Astrocyte (in vitro differentiated cells and primary cell): ENCODE measurements at regions not wholly inside any gene's neighbourhood (a gene's known extent, or its start where the extent isn't known, plus 50 kb on each side); places are given as distances from the start of the nearest gene placed in this dataset.

Experiments
- DNase-seq: peaks from one replicate; pipeline ENCODE4 v3.0.0-alpha.2; 2010; ENCODE audit warnings: low read depth
- FAIRE-seq: peaks from 2 replicates; lab custom pipeline; 2011; peaks lifted over from hg19 to GRCh38; lab: Jason Lieb, UNC
- H2AFZ ChIP-seq: 2 replicates; pipeline ENCODE4 v1.6.0; 2012; ENCODE audit warnings: low read depth, low read length, inconsistent platforms
- H3K27ac ChIP-seq: 2 replicates; pipeline ENCODE4 v1.5.1; 2011; ENCODE audit warnings: low read depth, low read length, inconsistent platforms
- H3K27me3 ChIP-seq: 2 replicates; pipeline ENCODE4 v1.6.0; 2011; ENCODE audit warnings: low read length, inconsistent platforms; ENCODE audit not compliant: insufficient read depth
- H3K36me3 ChIP-seq: 2 replicates; pipeline ENCODE4 v1.5.1; 2011; ENCODE audit warnings: low read length, inconsistent platforms; ENCODE audit not compliant: insufficient read depth
- H3K4me1 ChIP-seq: 2 replicates; pipeline ENCODE4 v1.5.1; 2011; ENCODE audit warnings: low read length, inconsistent platforms; ENCODE audit not compliant: insufficient read depth
- H3K4me2 ChIP-seq: 2 replicates; pipeline ENCODE4 v1.6.0; 2012; ENCODE audit warnings: low read length, inconsistent platforms
- H3K4me3 ChIP-seq: 2 replicates; pipeline ENCODE4 v1.5.1; 2011; ENCODE audit warnings: low read depth, mild to moderate bottlenecking, low read length, inconsistent platforms; ENCODE audit not compliant: insufficient read depth
- H3K79me2 ChIP-seq: 2 replicates; pipeline ENCODE4 v1.6.0; 2012; ENCODE audit warnings: mild to moderate bottlenecking, low read length, inconsistent platforms; ENCODE audit not compliant: insufficient read depth
- H3K9ac ChIP-seq: 2 replicates; pipeline ENCODE4 v1.6.0; 2012; ENCODE audit warnings: mild to moderate bottlenecking, low read length, inconsistent platforms
- H3K9me3 ChIP-seq: 2 replicates; pipeline ENCODE4 v1.5.1; 2012; ENCODE audit warnings: low read depth, mild to moderate bottlenecking, low read length, inconsistent platforms; ENCODE audit not compliant: insufficient read depth
- H4K20me1 ChIP-seq: 2 replicates; pipeline ENCODE4 v1.6.0; 2012; ENCODE audit warnings: low read length, inconsistent platforms; ENCODE audit not compliant: insufficient read depth
- H3K27ac Mint-ChIP-seq: one replicate; pipeline ENCODE4 v1.8.0; 2021; ENCODE audit warnings: mild to moderate bottlenecking, mixed read lengths; ENCODE audit not compliant: unreplicated experiment
- H3K27me3 Mint-ChIP-seq: one replicate; pipeline ENCODE4 v1.8.0; 2021; ENCODE audit warnings: low read depth, mixed read lengths; ENCODE audit not compliant: unreplicated experiment
- H3K36me3 Mint-ChIP-seq: one replicate; pipeline ENCODE4 v1.8.0; 2021; ENCODE audit warnings: low read depth, mixed read lengths; ENCODE audit not compliant: unreplicated experiment
- H3K4me1 Mint-ChIP-seq: one replicate; pipeline ENCODE4 v1.8.0; 2021; ENCODE audit warnings: low read depth, mixed read lengths; ENCODE audit not compliant: unreplicated experiment
- H3K4me3 Mint-ChIP-seq: one replicate; pipeline ENCODE4 v1.8.0; 2021; ENCODE audit warnings: mild to moderate bottlenecking, moderate library complexity, mixed read lengths; ENCODE audit not compliant: unreplicated experiment
- H3K9me3 Mint-ChIP-seq: one replicate; pipeline ENCODE4 v1.8.0; 2021; ENCODE audit warnings: mild to moderate bottlenecking, mixed read lengths; ENCODE audit not compliant: unreplicated experiment
- EZH2 ChIP-seq: IDR thresholded peaks from 2 replicates; pipeline ENCODE4 v1.6.1; 2012; ENCODE audit warnings: mild to moderate bottlenecking, low read length, inconsistent platforms; ENCODE audit not compliant: insufficient read depth
- TF ChIP-seq, protein P1 (sequence below): IDR thresholded peaks from 2 replicates; pipeline ENCODE4 v1.5.1; 2011; ENCODE audit warnings: low read depth, mild to moderate bottlenecking, inconsistent platforms, low read length, moderate library complexity; ENCODE audit not compliant: insufficient read depth

DNA sequence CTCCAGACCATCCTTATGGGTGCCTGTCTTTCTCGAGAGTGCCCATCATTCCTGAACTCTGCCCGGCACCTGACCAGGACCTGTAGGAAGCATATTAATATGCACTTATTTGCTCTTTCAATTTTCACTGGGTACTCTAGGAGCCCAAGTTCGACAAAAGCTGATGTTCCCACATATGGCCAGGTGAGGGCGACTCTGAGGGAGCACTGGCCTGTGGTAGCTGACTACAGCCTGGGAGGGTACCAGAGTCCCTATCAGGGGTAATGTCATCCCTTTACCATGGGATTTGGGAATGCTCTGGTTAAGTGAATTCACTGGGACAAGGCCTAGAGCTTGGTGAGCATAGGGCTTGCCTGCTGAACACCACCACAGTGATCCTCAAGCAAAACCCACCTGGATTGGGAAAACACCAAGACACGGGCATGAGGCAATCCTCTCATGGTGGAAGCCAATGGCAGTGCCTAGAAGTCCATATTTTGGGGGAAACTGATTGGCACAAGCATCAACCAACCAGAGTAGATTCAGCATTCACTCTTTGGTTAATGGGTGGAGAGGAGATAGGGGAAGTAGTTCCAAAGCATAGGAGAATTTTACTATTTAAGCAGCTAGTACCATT is 112.2 kb downstream of the MTX3 start:
- no peaks in the 10 kb centered on the region for H3K36me3 Mint-ChIP-seq
- no peak for FAIRE-seq
- no peak for TF ChIP-seq EZH2
- TF ChIP-seq, protein P1, sequence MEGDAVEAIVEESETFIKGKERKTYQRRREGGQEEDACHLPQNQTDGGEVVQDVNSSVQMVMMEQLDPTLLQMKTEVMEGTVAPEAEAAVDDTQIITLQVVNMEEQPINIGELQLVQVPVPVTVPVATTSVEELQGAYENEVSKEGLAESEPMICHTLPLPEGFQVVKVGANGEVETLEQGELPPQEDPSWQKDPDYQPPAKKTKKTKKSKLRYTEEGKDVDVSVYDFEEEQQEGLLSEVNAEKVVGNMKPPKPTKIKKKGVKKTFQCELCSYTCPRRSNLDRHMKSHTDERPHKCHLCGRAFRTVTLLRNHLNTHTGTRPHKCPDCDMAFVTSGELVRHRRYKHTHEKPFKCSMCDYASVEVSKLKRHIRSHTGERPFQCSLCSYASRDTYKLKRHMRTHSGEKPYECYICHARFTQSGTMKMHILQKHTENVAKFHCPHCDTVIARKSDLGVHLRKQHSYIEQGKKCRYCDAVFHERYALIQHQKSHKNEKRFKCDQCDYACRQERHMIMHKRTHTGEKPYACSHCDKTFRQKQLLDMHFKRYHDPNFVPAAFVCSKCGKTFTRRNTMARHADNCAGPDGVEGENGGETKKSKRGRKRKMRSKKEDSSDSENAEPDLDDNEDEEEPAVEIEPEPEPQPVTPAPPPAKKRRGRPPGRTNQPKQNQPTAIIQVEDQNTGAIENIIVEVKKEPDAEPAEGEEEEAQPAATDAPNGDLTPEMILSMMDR = no peak

DNA sequence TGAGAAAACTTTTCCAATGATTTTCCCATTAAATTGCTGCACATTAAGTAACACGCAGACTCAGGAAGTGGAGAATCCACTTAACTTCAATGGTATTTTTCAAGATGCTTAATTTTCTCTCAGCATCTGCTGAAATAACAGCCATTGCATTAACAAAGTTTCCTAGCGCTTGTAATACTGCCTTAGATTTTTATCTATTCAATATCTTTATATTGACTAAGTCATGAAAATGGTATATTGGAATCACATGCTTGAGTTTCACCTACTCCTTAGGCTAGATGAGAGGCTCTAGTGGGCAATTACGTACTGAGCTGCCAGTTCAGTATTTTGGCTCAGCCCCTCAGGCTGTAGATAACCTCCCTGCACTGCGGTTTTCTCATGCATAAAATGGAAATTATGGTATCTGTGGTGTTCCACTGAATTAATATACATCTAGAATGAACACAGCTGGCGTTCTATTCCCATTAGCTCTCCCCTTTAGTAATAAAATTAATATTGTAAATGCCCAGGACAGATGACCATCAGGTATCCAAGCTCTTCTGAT is 112.9 kb downstream of the MTX3 start:
- Histone ChIP-seq H4K20me1 (no peaks in the 10 kb centered on the region), H3K79me2 (no peaks in the 10 kb centered on the region), H3K4me3 (no peak overlapping the region), H3K9ac (no peak overlapping the region), H3K36me3 (no peaks in the 10 kb centered on the region), H3K27me3 (no peaks in the 10 kb centered on the region), H3K9me3 (no peaks in the 10 kb centered on the region), H3K27ac (no peak overlapping the region), H2AFZ (no peak overlapping the region), H3K4me2 (no peak overlapping the region), H3K4me1 (no peaks in the 10 kb centered on the region)
- Mint-ChIP-seq H3K27ac (no peak overlapping the region), H3K36me3 (no peaks in the 10 kb centered on the region), H3K9me3 (peaks cover 4% of the 10 kb centered on the region), H3K27me3 (peaks cover 10% of the 10 kb centered on the region), H3K4me1 (peaks cover 15% of the 10 kb centered on the region), H3K4me3 (no peak overlapping the region)
- FAIRE-seq (no peak), DNase-seq (no peak)
- TF ChIP-seq, protein P1 = no peak
- TF ChIP-seq EZH2 = no peak

More for the DNA sequence above, 112.2 kb downstream of the MTX3 start:
- Histone ChIP-seq H3K36me3 (no peaks in the 10 kb centered on the region), H3K4me3 (no peak overlapping the region), H3K27me3 (no peaks in the 10 kb centered on the region), H2AFZ (no peak overlapping the region), H3K79me2 (no peaks in the 10 kb centered on the region), H3K27ac (no peak overlapping the region), H4K20me1 (no peaks in the 10 kb centered on the region), H3K4me1 (no peaks in the 10 kb centered on the region), H3K4me2 (no peak overlapping the region), H3K9me3 (no peaks in the 10 kb centered on the region), H3K9ac (no peak overlapping the region)
- peaks cover 15% of the 10 kb centered on the region for H3K4me1 Mint-ChIP-seq
- peaks cover 4% of the 10 kb centered on the region for H3K9me3 Mint-ChIP-seq
- no peak for DNase-seq
- H3K27me3 Mint-ChIP-seq = peaks cover 5% of the 10 kb centered on the region
- H3K4me3 Mint-ChIP-seq = no peak overlapping the region
- H3K27ac Mint-ChIP-seq = no peak overlapping the region

DNA sequence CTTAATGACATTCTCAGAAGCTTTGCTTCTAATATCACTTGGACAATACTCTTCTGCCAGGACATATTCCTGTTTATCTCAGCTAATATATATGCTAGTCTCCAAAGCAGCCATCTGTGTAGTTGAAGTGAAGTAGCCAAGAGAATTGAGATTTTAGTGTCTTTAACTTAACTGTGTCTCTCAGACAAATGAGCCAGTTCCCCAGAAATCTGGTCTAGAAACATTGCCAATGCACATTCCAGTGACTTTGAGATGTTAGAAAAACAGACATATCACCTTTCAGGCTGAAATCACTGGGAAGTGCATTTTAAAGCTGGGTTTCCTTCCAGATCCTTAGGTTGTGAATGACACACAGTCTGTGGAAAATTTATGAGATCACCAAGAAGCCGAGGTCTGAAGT is 114.6 kb downstream of the MTX3 start:
- Mint-ChIP-seq H3K4me1 (peaks cover 15% of the 10 kb centered on the region), H3K27ac (peak overlapping the region; percentile 7), H3K27me3 (peaks cover 9% of the 10 kb centered on the region), H3K4me3 (no peak overlapping the region), H3K36me3 (no peaks in the 10 kb centered on the region), H3K9me3 (peaks cover 4% of the 10 kb centered on the region)
- no peak overlapping the region for H3K4me3 ChIP-seq
- H3K4me1 ChIP-seq = no peaks in the 10 kb centered on the region
- no peaks in the 10 kb centered on the region for H3K79me2 ChIP-seq
- no peak overlapping the region for H2AFZ ChIP-seq
- no peaks in the 10 kb centered on the region for H3K36me3 ChIP-seq
- H4K20me1 ChIP-seq = no peaks in the 10 kb centered on the region
- FAIRE-seq (no peak), DNase-seq (peak; percentile 51)
- no peak overlapping the region for H3K27ac ChIP-seq
- H3K27me3 ChIP-seq = peaks cover 5% of the 10 kb centered on the region
- no peaks in the 10 kb centered on the region for H3K9me3 ChIP-seq
- H3K4me2 ChIP-seq = peak overlapping the region; percentile 4
- H3K9ac ChIP-seq = no peak overlapping the region
- TF ChIP-seq, protein P1 = no peak
- TF ChIP-seq EZH2 = no peak
